ENCODE measurements at regions not wholly inside any gene's neighbourhood (a gene's known extent, or its start where the extent isn't known, plus 50 kb on each side); places are given as distances from the start of the nearest gene placed in this dataset.

DNA sequence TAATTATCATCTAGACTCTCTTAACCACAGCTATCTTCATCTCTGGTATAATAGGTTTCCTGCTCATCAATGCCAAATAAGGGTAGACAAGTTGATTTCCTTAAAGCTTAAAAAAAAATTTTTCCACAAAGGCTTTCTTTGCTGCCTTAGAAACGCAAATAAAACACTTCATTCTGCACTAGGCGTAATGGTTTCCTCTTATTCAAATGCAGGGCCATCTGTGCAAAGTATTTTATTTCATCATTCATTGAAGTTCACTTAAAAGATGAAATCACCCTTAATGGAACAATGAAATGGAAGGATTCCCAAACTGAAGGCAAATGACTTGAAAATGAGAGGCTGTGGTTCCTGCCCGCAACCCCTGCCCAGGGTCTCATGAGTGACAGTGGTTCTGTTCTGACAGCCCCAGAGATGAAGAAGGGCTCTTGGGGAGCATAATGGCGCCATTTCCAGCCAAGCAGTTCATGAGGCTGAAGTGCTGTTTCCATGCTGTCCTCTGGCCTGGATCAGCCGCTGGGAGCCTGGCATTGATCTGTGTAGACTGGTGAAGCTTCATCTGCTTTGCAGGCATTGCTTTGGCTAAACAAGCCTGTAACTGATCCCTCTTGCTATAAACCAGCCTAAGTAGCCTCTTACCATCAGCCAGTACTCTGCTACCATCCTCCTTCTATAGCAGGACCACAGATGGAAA, 276.9 kb upstream of the WWC1 start:
- DNase-seq = no peak
- Histone ChIP-seq H3K4me3 (ENCODE audit: low read length) (no peak overlapping the region), H3K27ac (ENCODE audit: low read length) (no peak overlapping the region), H3K4me1 (ENCODE audit: control insufficient read depth, insufficient read depth, low read length) (no peaks in the 10 kb centered on the region), H3K36me3 (ENCODE audit: control insufficient read depth, insufficient read depth, low read length) (no peaks in the 10 kb centered on the region), H3K9me3 (ENCODE audit: control insufficient read depth, low read depth, low read length) (no peaks in the 10 kb centered on the region), H3K27me3 (ENCODE audit: control insufficient read depth, insufficient read depth, low read length) (no peaks in the 10 kb centered on the region)
- WGBS (ENCODE audit: insufficient coverage, low lambda C conversion rate) = 100% methylated on average over 2 of the region's 5 CpGs

DNA sequence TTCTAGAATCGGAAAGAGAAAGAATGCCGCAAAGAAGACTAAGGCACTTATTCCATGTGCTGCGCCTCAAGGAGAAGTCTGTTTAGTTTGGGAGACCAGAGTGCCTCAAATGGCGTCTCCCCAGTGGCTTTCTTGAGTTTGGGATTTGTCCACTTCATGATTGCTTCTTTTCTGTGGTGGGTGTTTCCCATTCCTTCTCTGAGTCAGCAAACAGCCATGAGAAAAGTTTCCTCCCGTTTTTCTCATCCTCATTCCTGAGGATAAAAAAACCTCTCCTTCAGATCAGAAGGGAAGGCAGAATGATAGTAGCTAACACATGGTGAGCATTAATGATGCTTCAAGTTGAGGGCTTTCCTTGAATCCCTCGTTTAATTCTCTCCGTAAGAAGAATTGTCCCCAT, 275.9 kb upstream of the WWC1 start:
- Histone ChIP-seq H3K27me3 (ENCODE audit: control insufficient read depth, insufficient read depth, low read length) (no peaks in the 10 kb centered on the region), H3K36me3 (ENCODE audit: control insufficient read depth, insufficient read depth, low read length) (no peaks in the 10 kb centered on the region), H3K9me3 (ENCODE audit: control insufficient read depth, low read depth, low read length) (no peaks in the 10 kb centered on the region), H3K27ac (ENCODE audit: low read length) (no peak overlapping the region), H3K4me1 (ENCODE audit: control insufficient read depth, insufficient read depth, low read length) (no peaks in the 10 kb centered on the region), H3K4me3 (ENCODE audit: low read length) (no peak overlapping the region)
- 76% methylated on average over 3 of the region's 7 CpGs for WGBS (ENCODE audit: insufficient coverage, low lambda C conversion rate)
- DNase-seq = no peak

GRCh38 chr5:168017313-168017712, 274.1 kb upstream of the WWC1 start:
- H3K27ac ChIP-seq (ENCODE audit: low read length) = no peak overlapping the region
- no peaks in the 10 kb centered on the region for H3K36me3 ChIP-seq (ENCODE audit: control insufficient read depth, insufficient read depth, low read length)
- H3K27me3 ChIP-seq (ENCODE audit: control insufficient read depth, insufficient read depth, low read length) = no peaks in the 10 kb centered on the region
- WGBS (ENCODE audit: insufficient coverage, low lambda C conversion rate) = no CpG with 5 or more reads among the region's 3 CpGs
- DNase-seq = no peak
- H3K4me1 ChIP-seq (ENCODE audit: control insufficient read depth, insufficient read depth, low read length) = no peaks in the 10 kb centered on the region
- H3K9me3 ChIP-seq (ENCODE audit: control insufficient read depth, low read depth, low read length) = no peaks in the 10 kb centered on the region
- H3K4me3 ChIP-seq (ENCODE audit: low read length) = no peak overlapping the region

DNA sequence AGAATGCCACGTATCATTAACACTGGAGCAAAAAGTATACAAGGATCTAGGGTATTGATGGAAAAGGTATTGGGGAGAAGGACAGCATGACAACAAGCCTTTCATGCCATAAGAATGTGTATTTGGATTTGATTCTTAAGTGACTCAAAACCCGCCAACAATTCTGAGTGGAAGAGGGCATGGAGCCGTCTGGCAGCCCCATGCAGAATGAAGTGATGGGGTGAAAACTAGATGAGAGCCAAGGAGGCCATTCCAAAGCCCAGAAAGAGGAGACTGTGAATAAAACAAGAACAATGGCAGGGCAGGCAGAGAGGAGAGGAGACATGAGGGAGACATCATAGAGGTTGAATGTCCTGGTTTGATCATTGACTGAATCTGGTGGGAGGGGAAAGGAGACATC, 272.3 kb upstream of the WWC1 start:
- Histone ChIP-seq H3K4me1 (ENCODE audit: control insufficient read depth, insufficient read depth, low read length) (no peaks in the 10 kb centered on the region), H3K9me3 (ENCODE audit: control insufficient read depth, low read depth, low read length) (no peaks in the 10 kb centered on the region), H3K4me3 (ENCODE audit: low read length) (no peak overlapping the region), H3K36me3 (ENCODE audit: control insufficient read depth, insufficient read depth, low read length) (no peaks in the 10 kb centered on the region), H3K27ac (ENCODE audit: low read length) (no peak overlapping the region), H3K27me3 (ENCODE audit: control insufficient read depth, insufficient read depth, low read length) (no peaks in the 10 kb centered on the region)
- DNase-seq = no peak
- WGBS (ENCODE audit: insufficient coverage, low lambda C conversion rate) = 80% methylated on average over 1 of the region's 3 CpGs

DNA sequence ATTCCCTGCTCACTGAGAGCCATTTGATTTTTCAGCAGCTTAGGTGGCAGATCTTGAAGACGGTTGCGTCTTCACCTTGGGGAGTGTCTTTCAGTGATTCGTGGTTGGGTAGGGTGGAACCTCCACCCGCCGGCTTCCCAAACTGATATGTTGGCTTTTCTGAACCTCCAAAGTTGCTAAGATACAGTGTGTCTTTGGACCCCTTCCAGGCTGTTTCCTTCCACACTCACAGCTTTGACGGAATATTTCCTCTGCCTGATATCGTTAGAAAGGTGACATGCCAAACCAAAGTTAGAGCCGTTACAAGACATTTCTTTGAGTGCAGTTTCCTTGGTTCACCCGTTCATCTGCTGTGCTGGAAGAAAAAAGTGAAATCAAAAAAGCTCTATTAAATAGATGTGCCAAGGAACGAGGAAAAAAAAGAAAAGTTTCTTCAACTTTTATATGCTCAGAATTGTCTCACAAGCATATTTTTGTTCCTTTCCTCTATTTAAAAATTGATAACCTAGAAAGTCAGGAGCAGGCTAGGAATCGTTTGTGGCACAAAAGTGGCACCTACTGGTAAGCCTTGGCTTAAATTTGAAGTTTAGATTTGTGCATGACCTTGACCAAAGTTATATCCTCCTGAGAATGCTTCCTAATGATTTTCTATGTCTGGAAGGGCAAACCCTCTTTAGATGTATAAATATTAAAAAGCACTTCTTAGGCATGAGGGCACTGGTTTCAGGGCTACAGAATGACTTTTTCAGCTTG, 270.7 kb upstream of the WWC1 start:
- 100% methylated on average over 3 of the region's 11 CpGs for WGBS (ENCODE audit: insufficient coverage, low lambda C conversion rate)
- Histone ChIP-seq H3K27me3 (ENCODE audit: control insufficient read depth, insufficient read depth, low read length) (no peaks in the 10 kb centered on the region), H3K36me3 (ENCODE audit: control insufficient read depth, insufficient read depth, low read length) (no peaks in the 10 kb centered on the region), H3K4me1 (ENCODE audit: control insufficient read depth, insufficient read depth, low read length) (no peaks in the 10 kb centered on the region), H3K27ac (ENCODE audit: low read length) (no peak overlapping the region), H3K9me3 (ENCODE audit: control insufficient read depth, low read depth, low read length) (no peaks in the 10 kb centered on the region), H3K4me3 (ENCODE audit: low read length) (no peak overlapping the region)
- DNase-seq = no peak

- no peaks in the 10 kb centered on the region for H3K4me1 ChIP-seq (ENCODE audit: control insufficient read depth, insufficient read depth, low read length)
- H3K27ac ChIP-seq (ENCODE audit: low read length) = no peak overlapping the region
- WGBS (ENCODE audit: insufficient coverage, low lambda C conversion rate) = no CpG with 5 or more reads among the region's 16 CpGs
- no peaks in the 10 kb centered on the region for H3K9me3 ChIP-seq (ENCODE audit: control insufficient read depth, low read depth, low read length)
- DNase-seq = no peak
- no peaks in the 10 kb centered on the region for H3K36me3 ChIP-seq (ENCODE audit: control insufficient read depth, insufficient read depth, low read length)
- no peaks in the 10 kb centered on the region for H3K27me3 ChIP-seq (ENCODE audit: control insufficient read depth, insufficient read depth, low read length)
- no peak overlapping the region for H3K4me3 ChIP-seq (ENCODE audit: low read length)
These were observed 268.8 kb upstream of the WWC1 start for GRCh38 chr5:168022446-168023169.

DNA sequence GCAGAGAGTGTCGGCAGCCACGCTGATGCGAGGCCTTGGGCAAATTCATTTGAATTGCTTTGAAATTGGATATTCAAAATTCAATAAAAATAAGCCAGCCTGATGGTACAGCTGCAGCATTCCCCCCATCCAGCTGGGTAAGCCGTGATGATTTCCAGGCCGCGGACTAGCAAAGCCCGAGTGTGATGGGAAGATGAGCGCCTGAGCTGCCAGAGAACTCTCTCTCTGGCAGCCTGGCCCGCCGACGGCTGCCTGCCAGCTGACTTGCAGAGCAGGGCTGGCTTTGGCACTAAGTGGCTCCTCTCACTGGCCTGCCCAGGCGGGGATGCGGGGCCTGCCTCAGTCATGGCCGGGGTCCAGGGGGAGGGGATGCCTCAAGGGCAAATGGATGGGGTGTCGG, 268.3 kb upstream of the WWC1 start:
- Histone ChIP-seq H3K4me3 (ENCODE audit: low read length) (no peak overlapping the region), H3K4me1 (ENCODE audit: control insufficient read depth, insufficient read depth, low read length) (no peaks in the 10 kb centered on the region), H3K36me3 (ENCODE audit: control insufficient read depth, insufficient read depth, low read length) (no peaks in the 10 kb centered on the region), H3K27ac (ENCODE audit: low read length) (no peak overlapping the region), H3K9me3 (ENCODE audit: control insufficient read depth, low read depth, low read length) (no peaks in the 10 kb centered on the region), H3K27me3 (ENCODE audit: control insufficient read depth, insufficient read depth, low read length) (no peaks in the 10 kb centered on the region)
- DNase-seq = peak in 1 of 2 donors; percentile 6
- WGBS (ENCODE audit: insufficient coverage, low lambda C conversion rate) = 76% methylated on average over 3 of the region's 15 CpGs

GRCh38 chr5:168024306-168024705, 267.1 kb upstream of the WWC1 start:
- H3K36me3 ChIP-seq (ENCODE audit: control insufficient read depth, insufficient read depth, low read length) = no peaks in the 10 kb centered on the region
- no peak overlapping the region for H3K27ac ChIP-seq (ENCODE audit: low read length)
- no peaks in the 10 kb centered on the region for H3K9me3 ChIP-seq (ENCODE audit: control insufficient read depth, low read depth, low read length)
- no peak overlapping the region for H3K4me3 ChIP-seq (ENCODE audit: low read length)
- WGBS (ENCODE audit: insufficient coverage, low lambda C conversion rate) = 100% methylated on average over 4 of the region's 7 CpGs
- H3K27me3 ChIP-seq (ENCODE audit: control insufficient read depth, insufficient read depth, low read length) = no peaks in the 10 kb centered on the region
- no peaks in the 10 kb centered on the region for H3K4me1 ChIP-seq (ENCODE audit: control insufficient read depth, insufficient read depth, low read length)
- DNase-seq = no peak

- Histone ChIP-seq H3K27ac (ENCODE audit: low read length) (no peak overlapping the region), H3K4me1 (ENCODE audit: control insufficient read depth, insufficient read depth, low read length) (no peaks in the 10 kb centered on the region), H3K27me3 (ENCODE audit: control insufficient read depth, insufficient read depth, low read length) (no peaks in the 10 kb centered on the region), H3K4me3 (ENCODE audit: low read length) (no peak overlapping the region), H3K36me3 (ENCODE audit: control insufficient read depth, insufficient read depth, low read length) (no peaks in the 10 kb centered on the region), H3K9me3 (ENCODE audit: control insufficient read depth, low read depth, low read length) (no peaks in the 10 kb centered on the region)
- no peak for DNase-seq
- no CpG with 5 or more reads among the region's 6 CpGs for WGBS (ENCODE audit: insufficient coverage, low lambda C conversion rate)
These were observed 264.4 kb upstream of the WWC1 start for GRCh38 chr5:168027007-168027406.

DNA sequence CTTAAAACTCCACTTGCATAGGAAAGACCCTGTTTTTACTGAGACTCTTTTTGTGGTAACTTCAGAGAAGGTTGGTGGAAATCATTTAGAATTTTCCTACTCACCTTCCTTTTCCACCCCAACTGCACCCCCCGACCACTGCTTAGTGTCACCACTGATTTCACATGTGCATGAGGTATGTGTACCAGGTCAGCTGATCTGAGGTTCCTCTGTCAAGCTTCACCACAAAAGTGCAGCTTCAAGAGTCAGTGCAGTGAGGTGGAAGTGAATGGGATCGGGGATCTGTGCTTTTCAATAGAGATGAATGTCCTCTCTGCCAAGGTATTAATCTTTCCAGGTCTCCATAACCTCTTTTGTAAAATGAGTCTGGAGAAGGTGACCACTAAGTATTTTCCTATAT, 260.5 kb upstream of the WWC1 start:
- 100% methylated on average over 1 of the region's 2 CpGs for WGBS (ENCODE audit: insufficient coverage, low lambda C conversion rate)
- no peaks in the 10 kb centered on the region for H3K9me3 ChIP-seq (ENCODE audit: control insufficient read depth, low read depth, low read length)
- no peak overlapping the region for H3K4me3 ChIP-seq (ENCODE audit: low read length)
- H3K27me3 ChIP-seq (ENCODE audit: control insufficient read depth, insufficient read depth, low read length) = peaks cover 2% of the 10 kb centered on the region
- H3K4me1 ChIP-seq (ENCODE audit: control insufficient read depth, insufficient read depth, low read length) = no peaks in the 10 kb centered on the region
- H3K27ac ChIP-seq (ENCODE audit: low read length) = no peak overlapping the region
- no peak for DNase-seq
- no peaks in the 10 kb centered on the region for H3K36me3 ChIP-seq (ENCODE audit: control insufficient read depth, insufficient read depth, low read length)
